Osteocyte (in vitro differentiated cells): ENCODE measurements at regions not wholly inside any gene's neighbourhood (a gene's known extent, or its start where the extent isn't known, plus 50 kb on each side); places are given as distances from the start of the nearest gene placed in this dataset.

Experiments used
- DNase-seq: peaks from one replicate; pipeline ENCODE4 v3.0.0; 2021; ENCODE audit warnings: mixed read lengths; ENCODE audit not compliant: unreplicated experiment; ENCODE audit errors: extremely low spot score
- H3K27ac Mint-ChIP-seq: one replicate; pipeline ENCODE4 v1.8.0; 2021; ENCODE audit warnings: mild to moderate bottlenecking, mixed read lengths; ENCODE audit not compliant: unreplicated experiment
- H3K27me3 Mint-ChIP-seq: one replicate; pipeline ENCODE4 v1.8.0; 2021; ENCODE audit warnings: mixed read lengths; ENCODE audit not compliant: unreplicated experiment
- H3K36me3 Mint-ChIP-seq: one replicate; pipeline ENCODE4 v1.8.0; 2021; ENCODE audit warnings: mixed read lengths; ENCODE audit not compliant: unreplicated experiment
- H3K4me1 Mint-ChIP-seq: one replicate; pipeline ENCODE4 v1.8.0; 2021; ENCODE audit warnings: mixed read lengths; ENCODE audit not compliant: unreplicated experiment
- H3K4me3 Mint-ChIP-seq: one replicate; pipeline ENCODE4 v1.8.0; 2021; ENCODE audit warnings: mild to moderate bottlenecking, moderate library complexity, mixed read lengths; ENCODE audit not compliant: unreplicated experiment
- H3K9me3 Mint-ChIP-seq: one replicate; pipeline ENCODE4 v1.8.0; 2021; ENCODE audit warnings: mixed read lengths; ENCODE audit not compliant: unreplicated experiment
- TF ChIP-seq, protein P1 (sequence below): fragments of 200-600 bp; sonication (generic); IDR thresholded peaks from 2 replicates; pipeline ENCODE4 v1.5.0; 2021; ENCODE audit warnings: antibody characterized with exemption, mild to moderate bottlenecking, moderate library complexity

DNA sequence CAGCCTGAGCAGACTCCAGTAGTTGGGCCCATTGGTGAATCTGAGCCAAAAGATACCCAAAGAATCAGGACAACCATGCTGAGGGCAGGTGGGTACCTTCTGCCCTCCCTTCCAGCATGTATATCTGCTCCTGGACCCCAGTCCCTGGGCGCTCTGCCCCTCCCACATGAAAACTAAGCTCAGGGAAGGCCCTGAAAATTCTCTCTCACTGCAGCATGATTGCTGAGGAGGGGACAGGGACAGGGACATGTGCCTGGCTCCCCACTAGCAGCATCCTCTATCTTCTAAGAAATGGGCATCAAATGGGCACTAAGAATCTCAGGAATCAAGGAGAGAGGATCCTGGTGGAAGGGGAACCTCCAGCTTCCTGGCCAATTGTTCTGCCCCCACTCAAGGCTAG lies 446.0 kb downstream of the MATN1 start:
- H3K4me3 Mint-ChIP-seq, result no peak overlapping the region
- TF ChIP-seq, protein P1, sequence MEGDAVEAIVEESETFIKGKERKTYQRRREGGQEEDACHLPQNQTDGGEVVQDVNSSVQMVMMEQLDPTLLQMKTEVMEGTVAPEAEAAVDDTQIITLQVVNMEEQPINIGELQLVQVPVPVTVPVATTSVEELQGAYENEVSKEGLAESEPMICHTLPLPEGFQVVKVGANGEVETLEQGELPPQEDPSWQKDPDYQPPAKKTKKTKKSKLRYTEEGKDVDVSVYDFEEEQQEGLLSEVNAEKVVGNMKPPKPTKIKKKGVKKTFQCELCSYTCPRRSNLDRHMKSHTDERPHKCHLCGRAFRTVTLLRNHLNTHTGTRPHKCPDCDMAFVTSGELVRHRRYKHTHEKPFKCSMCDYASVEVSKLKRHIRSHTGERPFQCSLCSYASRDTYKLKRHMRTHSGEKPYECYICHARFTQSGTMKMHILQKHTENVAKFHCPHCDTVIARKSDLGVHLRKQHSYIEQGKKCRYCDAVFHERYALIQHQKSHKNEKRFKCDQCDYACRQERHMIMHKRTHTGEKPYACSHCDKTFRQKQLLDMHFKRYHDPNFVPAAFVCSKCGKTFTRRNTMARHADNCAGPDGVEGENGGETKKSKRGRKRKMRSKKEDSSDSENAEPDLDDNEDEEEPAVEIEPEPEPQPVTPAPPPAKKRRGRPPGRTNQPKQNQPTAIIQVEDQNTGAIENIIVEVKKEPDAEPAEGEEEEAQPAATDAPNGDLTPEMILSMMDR, result no peak
- H3K9me3 Mint-ChIP-seq, result no peaks in the 10 kb centered on the region
- peaks cover 6% of the 10 kb centered on the region for H3K27me3 Mint-ChIP-seq
- H3K36me3 Mint-ChIP-seq, result no peaks in the 10 kb centered on the region
- H3K27ac Mint-ChIP-seq, result no peak overlapping the region
- no peaks in the 10 kb centered on the region for H3K4me1 Mint-ChIP-seq
- DNase-seq, result no peak

DNA sequence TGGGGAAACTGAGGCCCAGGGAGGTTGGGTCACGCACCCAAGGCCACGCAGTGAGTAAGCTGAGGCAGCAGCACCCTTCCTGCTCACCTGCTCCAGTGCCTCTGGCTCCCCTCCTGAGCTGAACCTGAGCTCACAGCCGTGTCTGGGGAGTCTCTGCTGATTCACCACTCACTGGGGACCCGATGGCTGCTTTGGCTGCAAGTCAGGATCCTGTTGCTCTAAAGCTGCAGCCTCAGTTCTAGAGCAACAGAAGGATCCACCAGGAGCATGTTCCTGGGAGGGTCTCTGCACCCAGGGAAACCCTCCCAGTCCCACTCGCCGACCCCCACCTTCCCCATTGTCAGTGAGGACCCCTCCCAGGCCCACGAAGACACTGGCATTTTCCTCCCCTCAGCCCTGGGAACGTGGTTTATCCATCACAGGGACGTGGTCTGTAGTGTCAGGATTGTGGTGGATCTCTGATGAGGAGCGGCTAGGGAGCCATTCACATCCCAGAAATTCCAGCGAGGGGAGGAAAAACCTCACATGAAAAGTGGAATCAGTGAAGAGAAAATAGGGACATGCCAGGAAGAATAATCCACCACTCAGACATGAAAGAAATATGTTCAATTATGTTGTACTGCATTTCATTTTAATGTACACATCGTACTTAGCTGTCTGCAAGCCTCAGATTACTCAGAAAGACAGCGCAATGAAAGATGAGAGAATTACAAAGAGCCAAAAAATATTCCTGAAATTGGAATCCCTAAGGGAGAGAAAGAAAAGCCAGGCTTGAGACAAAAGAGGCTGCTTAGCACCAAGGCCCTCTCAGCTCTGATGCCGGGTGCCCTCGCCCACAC lies 447.2 kb downstream of the MATN1 start:
- Mint-ChIP-seq H3K4me1 (no peaks in the 10 kb centered on the region), H3K27me3 (peaks cover 3% of the 10 kb centered on the region), H3K36me3 (no peaks in the 10 kb centered on the region), H3K9me3 (no peaks in the 10 kb centered on the region), H3K4me3 (no peak overlapping the region), H3K27ac (no peak overlapping the region)
- TF ChIP-seq, protein P1, result no peak
- peak; percentile 76 for DNase-seq

DNA sequence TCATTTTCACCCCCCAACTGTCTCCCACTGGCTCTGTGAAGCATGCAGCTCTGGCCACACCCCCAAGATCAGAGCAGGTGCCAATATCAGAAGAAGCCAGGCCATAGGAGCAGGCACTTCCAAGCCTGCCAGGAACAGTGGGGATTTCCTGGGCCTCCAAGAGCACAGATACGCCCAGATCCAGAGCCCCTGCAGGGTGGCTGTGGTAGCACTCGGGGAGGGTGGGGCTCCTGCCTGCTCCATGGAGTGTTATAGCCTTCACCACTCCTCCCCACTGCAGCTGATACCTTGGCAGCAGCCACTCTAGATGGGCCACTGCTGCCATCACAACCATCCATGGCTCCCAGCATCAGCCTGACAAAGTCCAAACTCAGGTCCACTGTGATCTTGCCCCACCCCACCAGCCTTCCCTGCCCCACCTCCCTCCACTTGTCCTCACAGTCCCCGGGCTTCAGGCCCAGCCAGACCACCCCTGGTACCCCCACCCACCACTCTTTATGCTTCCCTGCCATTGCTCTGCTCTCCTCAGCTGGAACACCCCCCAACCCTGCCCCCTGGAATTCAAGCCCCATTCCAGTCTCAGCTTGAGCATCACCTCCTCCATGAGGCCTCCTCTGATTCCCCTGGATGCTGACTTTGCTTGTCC lies 448.3 kb downstream of the MATN1 start:
- Mint-ChIP-seq H3K27me3 (peaks cover 3% of the 10 kb centered on the region), H3K36me3 (no peaks in the 10 kb centered on the region), H3K4me3 (no peak overlapping the region), H3K27ac (no peak overlapping the region), H3K4me1 (no peaks in the 10 kb centered on the region), H3K9me3 (no peaks in the 10 kb centered on the region)
- peak; percentile 79 for DNase-seq
- TF ChIP-seq, protein P1, result no peak

DNA sequence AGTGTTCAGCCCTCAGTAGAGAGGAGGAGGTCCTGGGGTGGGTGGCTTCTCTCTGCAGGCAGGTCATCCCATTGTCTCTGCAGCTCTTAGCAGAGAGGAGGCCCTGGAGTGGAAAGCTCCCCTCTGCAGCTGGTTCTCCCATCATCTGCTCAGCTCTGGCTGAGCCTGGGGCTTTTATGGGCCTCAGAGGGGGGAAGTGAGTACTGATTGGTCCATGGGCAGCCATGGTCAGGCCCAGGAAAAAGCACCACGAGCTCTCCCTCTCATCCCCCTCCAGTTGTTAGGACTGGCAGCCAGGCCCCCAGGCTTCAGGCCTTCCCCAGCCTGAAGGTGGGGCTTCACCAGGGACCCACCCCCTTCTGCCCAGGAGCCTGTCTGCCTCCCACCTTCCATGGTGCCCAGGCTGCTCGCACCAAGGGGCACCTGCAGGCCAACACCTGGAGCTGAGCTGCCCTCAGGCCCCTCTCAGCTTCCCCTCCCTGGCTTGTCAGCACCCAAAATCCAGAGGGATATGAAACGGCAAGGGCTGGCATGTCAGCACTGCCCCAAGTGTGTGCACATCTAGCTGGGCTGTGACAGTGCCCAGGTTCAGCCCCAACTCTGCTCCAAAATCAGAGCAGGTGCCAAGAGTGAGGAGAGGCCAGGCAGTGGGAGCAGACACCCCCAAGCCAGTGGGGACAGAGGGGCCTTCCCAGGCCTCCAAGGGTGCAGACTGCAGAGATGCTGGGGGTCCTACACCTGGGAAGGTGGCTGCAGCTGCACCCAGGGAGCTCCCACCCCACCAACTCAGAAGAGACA lies 449.0 kb downstream of the MATN1 start:
- no peaks in the 10 kb centered on the region for H3K9me3 Mint-ChIP-seq
- TF ChIP-seq, protein P1, result no peak
- H3K27me3 Mint-ChIP-seq, result peaks cover 4% of the 10 kb centered on the region
- DNase-seq, result peak; percentile 68
- H3K4me3 Mint-ChIP-seq, result no peak overlapping the region
- H3K36me3 Mint-ChIP-seq, result no peaks in the 10 kb centered on the region
- no peak overlapping the region for H3K27ac Mint-ChIP-seq
- no peaks in the 10 kb centered on the region for H3K4me1 Mint-ChIP-seq

DNA sequence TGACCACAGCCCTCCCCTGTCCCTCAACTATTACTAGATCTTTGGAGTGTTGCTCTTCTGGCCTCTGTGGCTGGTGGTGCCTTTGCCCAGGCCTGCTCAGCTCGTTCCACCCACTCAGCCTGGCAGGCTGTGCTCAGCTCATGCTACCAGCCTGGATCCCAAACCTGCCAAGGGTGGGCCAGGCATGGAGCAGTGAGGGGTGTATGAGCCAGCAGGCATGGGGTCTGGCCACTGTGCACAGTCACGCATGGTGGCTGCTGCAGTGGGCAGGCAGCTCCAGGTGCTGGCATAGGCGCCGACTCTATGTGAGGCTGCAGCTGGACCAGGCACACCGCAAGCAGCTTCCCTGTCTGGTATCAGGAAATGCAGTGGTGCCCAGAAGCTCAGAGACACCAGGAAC lies 449.9 kb downstream of the MATN1 start:
- no peaks in the 10 kb centered on the region for H3K4me1 Mint-ChIP-seq
- DNase-seq, result no peak
- H3K27ac Mint-ChIP-seq, result no peak overlapping the region
- TF ChIP-seq, protein P1, result no peak
- peaks cover 6% of the 10 kb centered on the region for H3K27me3 Mint-ChIP-seq
- no peaks in the 10 kb centered on the region for H3K9me3 Mint-ChIP-seq
- no peaks in the 10 kb centered on the region for H3K36me3 Mint-ChIP-seq
- no peak overlapping the region for H3K4me3 Mint-ChIP-seq
